ENCODE measurements at regions not wholly inside any gene's neighbourhood (a gene's known extent, or its start where the extent isn't known, plus 50 kb on each side); places are given as distances from the start of the nearest gene placed in this dataset.
A peak's percentile ranks its signal among the peaks of the same experiment; 100 is the strongest.

DNA sequence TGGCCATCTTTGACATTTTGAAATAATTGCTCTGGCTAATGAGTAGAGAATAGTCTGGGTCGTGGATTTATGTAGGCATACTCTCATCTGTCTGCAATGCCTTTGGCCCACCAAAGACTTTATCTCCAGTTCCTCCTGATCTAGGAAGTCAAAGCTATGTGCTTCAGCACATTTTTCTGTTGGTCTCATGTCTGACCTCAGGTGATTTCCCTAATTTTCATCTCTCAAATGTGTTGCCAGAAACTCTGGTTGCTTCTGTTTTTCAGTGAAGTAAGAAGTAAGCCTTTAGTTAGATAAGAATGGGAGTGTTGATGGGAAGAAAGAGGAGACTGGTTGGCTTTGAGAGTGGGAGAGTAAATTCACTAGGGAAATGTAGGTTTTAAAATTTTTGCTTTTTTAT, 66.4 kb downstream of the GPR88 start:
- Histone ChIP-seq H3K4me2 (ENCODE audit: control insufficient read depth, extremely low read depth, insufficient read depth, low read depth, low read length) (no peak overlapping the region), H3K27me3 (ENCODE audit: control insufficient read depth, extremely low read depth, insufficient read depth, low read length) (no peaks in the 10 kb centered on the region), H3K79me2 (ENCODE audit: control insufficient read depth, insufficient read depth, low read length) (no peaks in the 10 kb centered on the region), H3K9me1 (ENCODE audit: control insufficient read depth, extremely low read depth, insufficient read depth, low read length) (no peaks in the 10 kb centered on the region), H3K9ac (ENCODE audit: control insufficient read depth, extremely low read depth, insufficient read depth, low read length) (no peak overlapping the region), H3K4me1 (ENCODE audit: control insufficient read depth, extremely low read depth, insufficient read depth, low read length) (no peaks in the 10 kb centered on the region), H3K36me3 (ENCODE audit: control insufficient read depth in 2 of 2, extremely low read depth in 1 of 2, insufficient read depth in 2 of 2, low read length in 2 of 2) (no peaks in the 10 kb centered on the region), H2AFZ (ENCODE audit: control insufficient read depth, low read length) (no peak overlapping the region), H3K4me3 (ENCODE audit: control insufficient read depth in 2 of 3, extremely low read depth in 1 of 3, insufficient read depth in 2 of 3, low read depth in 1 of 3, low read length in 3 of 3) (no peak overlapping the region), H3K9me3 (ENCODE audit: control insufficient read depth, low read depth, low read length) (no peaks in the 10 kb centered on the region), H3K27ac (ENCODE audit: control insufficient read depth, insufficient read depth, low read length) (no peak overlapping the region), H4K20me1 (ENCODE audit: control insufficient read depth, extremely low read depth, insufficient read depth, low read length) (no peaks in the 10 kb centered on the region)
- FAIRE-seq: no peak
- TF ChIP-seq, protein P1, sequence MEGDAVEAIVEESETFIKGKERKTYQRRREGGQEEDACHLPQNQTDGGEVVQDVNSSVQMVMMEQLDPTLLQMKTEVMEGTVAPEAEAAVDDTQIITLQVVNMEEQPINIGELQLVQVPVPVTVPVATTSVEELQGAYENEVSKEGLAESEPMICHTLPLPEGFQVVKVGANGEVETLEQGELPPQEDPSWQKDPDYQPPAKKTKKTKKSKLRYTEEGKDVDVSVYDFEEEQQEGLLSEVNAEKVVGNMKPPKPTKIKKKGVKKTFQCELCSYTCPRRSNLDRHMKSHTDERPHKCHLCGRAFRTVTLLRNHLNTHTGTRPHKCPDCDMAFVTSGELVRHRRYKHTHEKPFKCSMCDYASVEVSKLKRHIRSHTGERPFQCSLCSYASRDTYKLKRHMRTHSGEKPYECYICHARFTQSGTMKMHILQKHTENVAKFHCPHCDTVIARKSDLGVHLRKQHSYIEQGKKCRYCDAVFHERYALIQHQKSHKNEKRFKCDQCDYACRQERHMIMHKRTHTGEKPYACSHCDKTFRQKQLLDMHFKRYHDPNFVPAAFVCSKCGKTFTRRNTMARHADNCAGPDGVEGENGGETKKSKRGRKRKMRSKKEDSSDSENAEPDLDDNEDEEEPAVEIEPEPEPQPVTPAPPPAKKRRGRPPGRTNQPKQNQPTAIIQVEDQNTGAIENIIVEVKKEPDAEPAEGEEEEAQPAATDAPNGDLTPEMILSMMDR (optimal IDR thresholded peaks at IDR 0.05 in 1 of 3, IDR thresholded peaks at IDR 0.05 in 1 of 3, conservative IDR thresholded peaks at IDR 0.05 in 1 of 3; ENCODE audit: extremely low read depth in 1 of 3, insufficient read depth in 2 of 3, low read length in 3 of 3): no peak
- dilution Hi-C loops (cut with MboI; ENCODE audit: extremely low pct_ligation_motif_present, low sequenced_read_pairs): no loop called here
- no peak for DNase-seq (ENCODE audit: low read depth, low spot score)

DNA sequence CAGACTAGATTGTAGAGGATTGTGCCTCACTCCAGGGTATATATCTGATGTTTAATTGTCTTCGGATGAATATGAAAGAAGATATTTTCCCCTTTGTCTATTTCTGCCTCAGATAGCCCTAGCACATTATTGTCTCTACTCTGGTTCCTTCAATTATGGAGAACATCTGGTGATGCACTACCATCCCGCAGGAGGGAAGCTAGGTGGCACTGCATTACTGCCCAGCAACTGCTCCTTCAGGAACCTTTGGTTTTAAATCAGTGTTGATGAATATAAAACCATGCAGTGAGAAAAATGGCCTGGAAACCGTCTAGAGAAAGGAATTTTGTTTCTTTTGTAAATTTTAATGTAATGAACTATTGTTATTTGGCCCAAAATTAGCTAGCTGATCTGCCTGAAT, 68.5 kb downstream of the GPR88 start:
- no peak for TF ChIP-seq EZH2 (IDR thresholded peaks at IDR 0.05; ENCODE audit: low read length)
- TF ChIP-seq, protein P1 (optimal IDR thresholded peaks at IDR 0.05 in 1 of 3, IDR thresholded peaks at IDR 0.05 in 1 of 3, conservative IDR thresholded peaks at IDR 0.05 in 1 of 3; ENCODE audit: extremely low read depth in 1 of 3, insufficient read depth in 2 of 3, low read length in 3 of 3): peak in 2 of 3 experiments; percentile 53 to 55
- no peaks in the 10 kb centered on the region for H3K9me1 ChIP-seq (ENCODE audit: control insufficient read depth, extremely low read depth, insufficient read depth, low read length)
- no peaks in the 10 kb centered on the region for H3K4me1 ChIP-seq (ENCODE audit: control insufficient read depth, extremely low read depth, insufficient read depth, low read length)
- H3K9me3 ChIP-seq (ENCODE audit: control insufficient read depth, low read depth, low read length): no peaks in the 10 kb centered on the region
- no peak overlapping the region for H3K27ac ChIP-seq (ENCODE audit: control insufficient read depth, insufficient read depth, low read length)
- FAIRE-seq (no peak), DNase-seq (ENCODE audit: low read depth, low spot score) (no peak)
- H3K79me2 ChIP-seq (ENCODE audit: control insufficient read depth, insufficient read depth, low read length): no peaks in the 10 kb centered on the region
- H3K4me3 ChIP-seq (ENCODE audit: control insufficient read depth in 2 of 3, extremely low read depth in 1 of 3, insufficient read depth in 2 of 3, low read depth in 1 of 3, low read length in 3 of 3): no peak overlapping the region
- H3K9ac ChIP-seq (ENCODE audit: control insufficient read depth, extremely low read depth, insufficient read depth, low read length): no peak overlapping the region
- dilution Hi-C loops (cut with MboI; ENCODE audit: extremely low pct_ligation_motif_present, low sequenced_read_pairs): no loop called here
- no peaks in the 10 kb centered on the region for H3K36me3 ChIP-seq (ENCODE audit: control insufficient read depth in 2 of 2, extremely low read depth in 1 of 2, insufficient read depth in 2 of 2, low read length in 2 of 2)
- H4K20me1 ChIP-seq (ENCODE audit: control insufficient read depth, extremely low read depth, insufficient read depth, low read length): no peaks in the 10 kb centered on the region
- H3K4me2 ChIP-seq (ENCODE audit: control insufficient read depth, extremely low read depth, insufficient read depth, low read depth, low read length): no peak overlapping the region
- no peaks in the 10 kb centered on the region for H3K27me3 ChIP-seq (ENCODE audit: control insufficient read depth, extremely low read depth, insufficient read depth, low read length)
- H2AFZ ChIP-seq (ENCODE audit: control insufficient read depth, low read length): no peak overlapping the region

All from keratinocyte (primary cell).